PC-9 (cell line): ENCODE measurements at regions not wholly inside any gene's neighbourhood (a gene's known extent, or its start where the extent isn't known, plus 50 kb on each side); places are given as distances from the start of the nearest gene placed in this dataset.

Experiments
- BruUV-seq: library from RNA; stranded (reverse); fragments of 400-500 nt; replicated peaks from 2 replicates; lab custom pipeline; 2021; lab: Mats Ljungman, UMichigan
- CTCF ChIA-PET: fragments of 300-600 bp; sonication (Branson Sonifier 250); formaldehyde crosslinking; loops from one replicate; lab custom pipeline; 2022; ENCODE audit warnings: antibody characterized with exemption; lab: Charles Lee
- POLR2A ChIA-PET: fragments of 300-600 bp; sonication (Branson Sonifier 250); formaldehyde crosslinking; loops from one replicate; lab custom pipeline; 2022; ENCODE audit warnings: antibody characterized with exemption; ENCODE audit not compliant: unreplicated experiment; lab: Charles Lee
- DNase-seq, 2 experiments: peaks; one replicate each; pipeline versions ENCODE4 v3.0.0 to v3.0.0-alpha.2; 2015 to 2022; ENCODE audit warnings: mixed read lengths in 1 of 2
- H2AFZ ChIP-seq: fragments of 200-600 bp; sonication (generic); 2 replicates; pipeline ENCODE4 v1.8.1; 2017; ENCODE audit warnings: antibody characterized with exemption
- H3F3A ChIP-seq: fragments of 200-600 bp; sonication (generic); 2 replicates; pipeline ENCODE4 v1.8.1; 2017; ENCODE audit warnings: antibody characterized with exemption, mild to moderate bottlenecking, low read depth; ENCODE audit not compliant: insufficient read depth
- H3K27ac ChIP-seq: fragments of 200-600 bp; sonication (generic); 2 replicates; pipeline ENCODE4 v1.6.1; 2016; ENCODE audit warnings: mixed run types
- H3K27me3 ChIP-seq: fragments of 200-600 bp; sonication (generic); 2 replicates; pipeline ENCODE4 v1.6.1; 2016; ENCODE audit warnings: low read depth, mixed run types; ENCODE audit not compliant: insufficient read depth
- H3K36me3 ChIP-seq: fragments of 200-600 bp; sonication (generic); 2 replicates; pipeline ENCODE4 v1.6.1; 2016; ENCODE audit warnings: low read depth, mixed run types
- H3K4me1 ChIP-seq: fragments of 200-600 bp; sonication (generic); replicated peaks from 2 replicates; pipeline ENCODE4 v1.6.1; 2016; ENCODE audit warnings: mixed run types; ENCODE audit not compliant: insufficient read depth
- H3K4me2 ChIP-seq: fragments of 200-600 bp; sonication (generic); 2 replicates; pipeline ENCODE4 v1.6.1; 2017; ENCODE audit warnings: mixed run types
- H3K4me3 ChIP-seq: fragments of 200-600 bp; sonication (generic); 2 replicates; pipeline ENCODE4 v1.6.1; 2016; ENCODE audit warnings: mixed run types
- H3K79me2 ChIP-seq: fragments of 200-600 bp; sonication (generic); 2 replicates; pipeline ENCODE4 v1.6.1; 2017; ENCODE audit warnings: low read depth, mixed run types
- H3K9me2 ChIP-seq: fragments of 200-600 bp; sonication (generic); 2 replicates; pipeline ENCODE4 v1.8.1; 2017; ENCODE audit warnings: mild to moderate bottlenecking; ENCODE audit not compliant: insufficient read depth
- H3K9me3 ChIP-seq: fragments of 200-600 bp; sonication (generic); 2 replicates; pipeline ENCODE4 v1.8.1; 2016; ENCODE audit warnings: low read depth; ENCODE audit not compliant: insufficient read depth
- H4K20me1 ChIP-seq: fragments of 200-600 bp; sonication (generic); 2 replicates; pipeline ENCODE4 v1.8.1; 2017; ENCODE audit not compliant: insufficient read depth
- EZH2 ChIP-seq: fragments of 200-600 bp; sonication (generic); IDR thresholded peaks from 2 replicates; pipeline ENCODE4 v1.8.0; 2017; ENCODE audit warnings: antibody characterized with exemption, low read depth
- intact Hi-C: fragments of 100-400 bp; cut with micrococcal nuclease; formaldehyde crosslinking; loops from one replicate; pipeline ENCODE4 v1.10.0; 2022; ENCODE audit not compliant: unreplicated experiment
- TF ChIP-seq, protein P1 (sequence below): fragments of 200-600 bp; sonication (generic); conservative IDR thresholded peaks from 2 replicates; pipeline ENCODE4 v1.6.1; 2017; ENCODE audit warnings: mixed run types, antibody characterized with exemption, mild to moderate bottlenecking, moderate library complexity

DNA sequence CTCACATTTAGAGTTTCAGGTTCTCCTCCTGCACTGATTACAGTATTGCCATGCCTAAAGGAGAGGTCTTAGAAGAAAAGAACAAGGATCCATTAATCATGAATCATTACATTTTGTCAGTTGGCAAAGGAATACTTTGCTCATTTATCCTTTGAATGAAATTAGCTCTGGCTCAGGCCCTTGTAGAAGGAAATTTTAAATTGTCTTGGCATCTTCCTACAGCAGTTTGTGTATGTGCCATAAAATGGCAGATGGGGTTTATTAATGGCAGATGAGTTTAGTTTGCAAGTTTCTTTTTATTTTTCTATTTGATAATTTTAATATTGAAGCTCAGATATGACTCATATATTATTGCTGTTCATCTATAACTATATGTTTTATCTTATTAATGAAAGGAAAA, 181.2 kb upstream of the EPHA3 start:
- no peaks in the 10 kb centered on the region for H3K4me1 ChIP-seq
- no peaks in the 10 kb centered on the region for H3K79me2 ChIP-seq
- H3K9me3 ChIP-seq, result no peaks in the 10 kb centered on the region
- H3K4me3 ChIP-seq, result no peak overlapping the region
- no peak overlapping the region for H3K4me2 ChIP-seq
- intact Hi-C loops, result no loop called here
- no peaks in the 10 kb centered on the region for H3K27me3 ChIP-seq
- ChIA-PET POLR2A (no interaction called here), CTCF (no interaction called here)
- no peak overlapping the region for H2AFZ ChIP-seq
- TF ChIP-seq, protein P1, sequence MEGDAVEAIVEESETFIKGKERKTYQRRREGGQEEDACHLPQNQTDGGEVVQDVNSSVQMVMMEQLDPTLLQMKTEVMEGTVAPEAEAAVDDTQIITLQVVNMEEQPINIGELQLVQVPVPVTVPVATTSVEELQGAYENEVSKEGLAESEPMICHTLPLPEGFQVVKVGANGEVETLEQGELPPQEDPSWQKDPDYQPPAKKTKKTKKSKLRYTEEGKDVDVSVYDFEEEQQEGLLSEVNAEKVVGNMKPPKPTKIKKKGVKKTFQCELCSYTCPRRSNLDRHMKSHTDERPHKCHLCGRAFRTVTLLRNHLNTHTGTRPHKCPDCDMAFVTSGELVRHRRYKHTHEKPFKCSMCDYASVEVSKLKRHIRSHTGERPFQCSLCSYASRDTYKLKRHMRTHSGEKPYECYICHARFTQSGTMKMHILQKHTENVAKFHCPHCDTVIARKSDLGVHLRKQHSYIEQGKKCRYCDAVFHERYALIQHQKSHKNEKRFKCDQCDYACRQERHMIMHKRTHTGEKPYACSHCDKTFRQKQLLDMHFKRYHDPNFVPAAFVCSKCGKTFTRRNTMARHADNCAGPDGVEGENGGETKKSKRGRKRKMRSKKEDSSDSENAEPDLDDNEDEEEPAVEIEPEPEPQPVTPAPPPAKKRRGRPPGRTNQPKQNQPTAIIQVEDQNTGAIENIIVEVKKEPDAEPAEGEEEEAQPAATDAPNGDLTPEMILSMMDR, result no peak
- no peak for TF ChIP-seq EZH2
- no peaks in the 10 kb centered on the region for H3K9me2 ChIP-seq
- BruUV-seq, result no TSS peak
- no peak overlapping the region for H3K27ac ChIP-seq
- DNase-seq, result no peak
- H3F3A ChIP-seq, result no peaks in the 10 kb centered on the region
- no peaks in the 10 kb centered on the region for H3K36me3 ChIP-seq
- H4K20me1 ChIP-seq, result no peaks in the 10 kb centered on the region

DNA sequence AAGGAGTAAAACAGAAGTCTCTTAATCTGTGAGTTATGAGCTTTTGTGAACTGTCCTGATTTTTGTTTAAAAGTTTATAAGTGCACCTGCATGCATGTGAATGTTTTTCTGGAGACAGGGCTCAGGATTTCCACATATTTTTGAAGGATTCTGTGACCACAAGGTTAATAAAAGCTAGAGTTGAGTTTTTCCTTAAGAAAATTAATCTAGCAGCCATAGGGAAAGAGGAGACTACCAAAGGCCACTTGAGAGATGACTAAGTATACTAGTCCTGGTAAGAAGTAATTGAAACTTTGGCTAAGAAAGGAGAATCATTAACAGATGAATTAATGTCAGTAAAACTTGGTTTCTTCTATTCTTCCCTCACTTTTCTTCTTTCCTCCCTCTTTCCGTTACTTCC, 176.8 kb upstream of the EPHA3 start:
- Histone ChIP-seq H3K36me3 (no peaks in the 10 kb centered on the region), H3K4me1 (no peaks in the 10 kb centered on the region), H2AFZ (no peak overlapping the region), H3K4me3 (no peak overlapping the region), H3K9me3 (no peaks in the 10 kb centered on the region), H3K4me2 (no peak overlapping the region), H3F3A (no peaks in the 10 kb centered on the region), H4K20me1 (no peaks in the 10 kb centered on the region; the same call in 1 of the 2 replicates), H3K27me3 (no peaks in the 10 kb centered on the region), H3K79me2 (no peaks in the 10 kb centered on the region), H3K27ac (no peak overlapping the region), H3K9me2 (no peaks in the 10 kb centered on the region; the same call in 1 of the 2 replicates)
- ChIA-PET CTCF (no interaction called here), POLR2A (no interaction called here)
- no peak for TF ChIP-seq EZH2
- TF ChIP-seq, protein P1, result no peak
- no TSS peak for BruUV-seq
- intact Hi-C loops, result no loop called here
- no peak for DNase-seq

DNA sequence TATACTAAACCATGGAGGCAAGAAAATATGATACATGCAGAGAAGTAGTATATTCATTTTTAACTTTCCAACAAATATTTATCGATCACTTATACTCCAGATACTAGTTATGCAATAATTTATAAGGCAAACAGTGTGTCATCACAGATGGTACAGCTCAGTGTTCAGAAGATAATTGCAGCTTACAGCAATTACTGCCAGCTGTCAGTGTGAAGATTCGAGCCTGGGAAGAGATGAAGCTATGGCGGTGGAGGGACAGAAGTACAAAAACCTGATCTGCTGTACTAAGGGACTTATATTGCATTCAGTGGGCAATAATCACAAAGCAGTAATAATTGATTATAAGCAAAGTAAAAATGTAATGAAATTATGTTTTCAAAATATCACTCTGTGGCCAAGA, 170.6 kb upstream of the EPHA3 start:
- intact Hi-C loops, result no loop called here
- no TSS peak for BruUV-seq
- DNase-seq, result no peak
- Histone ChIP-seq H4K20me1 (no peaks in the 10 kb centered on the region; the same call in 1 of the 2 replicates), H3K27ac (no peak overlapping the region), H3K4me3 (no peak overlapping the region), H2AFZ (no peak overlapping the region), H3K4me2 (no peak overlapping the region), H3K79me2 (no peaks in the 10 kb centered on the region), H3K9me2 (no peaks in the 10 kb centered on the region; the same call in 1 of the 2 replicates), H3K4me1 (no peaks in the 10 kb centered on the region), H3K36me3 (no peaks in the 10 kb centered on the region), H3K27me3 (no peaks in the 10 kb centered on the region), H3F3A (no peaks in the 10 kb centered on the region), H3K9me3 (no peaks in the 10 kb centered on the region)
- CTCF ChIA-PET, result no interaction called here
- POLR2A ChIA-PET, result no interaction called here
- TF ChIP-seq, protein P1, result no peak
- no peak for TF ChIP-seq EZH2
